NCI-H2227 (cell line): ENCODE measurements at regions not wholly inside any gene's neighbourhood (a gene's known extent, or its start where the extent isn't known, plus 50 kb on each side); places are given as distances from the start of the nearest gene placed in this dataset.

Source experiments
- DNase-seq: peaks from one replicate; lab custom pipeline; 2025; ENCODE audit not compliant: unreplicated experiment; lab: John Stamatoyannopoulos, UW

DNA sequence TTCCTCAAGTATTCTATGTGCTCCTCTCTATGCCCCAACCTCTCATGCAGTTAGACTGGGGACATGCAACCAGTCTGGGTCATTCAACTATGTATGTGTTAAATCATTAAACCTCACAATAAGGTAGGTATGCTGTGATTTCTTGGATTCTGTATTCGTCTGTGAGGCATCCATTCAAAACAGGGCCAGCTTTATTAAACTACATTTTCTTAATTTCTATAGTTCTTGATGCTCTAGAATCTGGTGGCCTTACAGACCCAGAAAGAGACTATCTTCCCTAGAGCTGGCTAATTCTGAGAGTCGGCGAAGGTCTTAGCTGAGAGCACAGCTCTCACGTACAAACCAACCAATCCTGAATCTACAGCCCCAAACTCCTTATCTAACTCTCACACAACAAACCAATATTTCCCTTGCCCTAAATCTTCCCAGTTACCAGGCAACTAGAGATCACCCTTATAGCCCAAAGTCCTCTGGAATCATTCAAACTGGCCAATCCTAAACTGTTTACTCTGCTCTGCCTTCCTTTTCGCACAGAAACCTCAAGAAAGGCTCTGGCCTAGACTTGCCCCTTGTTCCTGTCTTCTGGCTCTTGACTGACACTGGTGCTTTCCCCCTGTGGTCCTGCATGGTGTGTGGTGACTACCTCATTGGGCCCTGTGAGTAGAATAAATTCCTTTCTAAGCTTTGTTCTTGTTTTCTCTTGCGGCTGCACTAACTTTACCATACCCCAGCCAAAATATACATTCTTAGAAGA, 203.5 kb upstream of the TET2 start:
- no peak for DNase-seq

DNA sequence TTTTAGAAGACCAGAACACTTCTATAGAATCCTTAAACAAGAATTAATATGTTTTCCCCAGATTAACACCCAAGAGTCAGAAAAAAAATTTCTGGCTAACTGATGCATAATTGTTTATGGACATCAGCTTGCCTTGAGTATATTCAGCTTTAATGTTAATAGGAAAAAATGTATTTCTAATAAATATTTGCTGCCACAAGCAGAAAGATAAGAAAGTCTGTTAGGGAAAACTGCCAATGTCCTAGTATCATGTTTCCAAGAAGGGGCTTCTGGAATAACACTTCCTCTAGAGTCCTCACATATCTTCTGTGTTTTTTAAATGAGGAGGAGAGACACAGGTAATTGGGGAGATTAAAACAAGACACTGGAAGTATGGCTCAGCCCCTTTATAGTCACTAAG, 202.1 kb upstream of the TET2 start:
- DNase-seq = no peak

DNA sequence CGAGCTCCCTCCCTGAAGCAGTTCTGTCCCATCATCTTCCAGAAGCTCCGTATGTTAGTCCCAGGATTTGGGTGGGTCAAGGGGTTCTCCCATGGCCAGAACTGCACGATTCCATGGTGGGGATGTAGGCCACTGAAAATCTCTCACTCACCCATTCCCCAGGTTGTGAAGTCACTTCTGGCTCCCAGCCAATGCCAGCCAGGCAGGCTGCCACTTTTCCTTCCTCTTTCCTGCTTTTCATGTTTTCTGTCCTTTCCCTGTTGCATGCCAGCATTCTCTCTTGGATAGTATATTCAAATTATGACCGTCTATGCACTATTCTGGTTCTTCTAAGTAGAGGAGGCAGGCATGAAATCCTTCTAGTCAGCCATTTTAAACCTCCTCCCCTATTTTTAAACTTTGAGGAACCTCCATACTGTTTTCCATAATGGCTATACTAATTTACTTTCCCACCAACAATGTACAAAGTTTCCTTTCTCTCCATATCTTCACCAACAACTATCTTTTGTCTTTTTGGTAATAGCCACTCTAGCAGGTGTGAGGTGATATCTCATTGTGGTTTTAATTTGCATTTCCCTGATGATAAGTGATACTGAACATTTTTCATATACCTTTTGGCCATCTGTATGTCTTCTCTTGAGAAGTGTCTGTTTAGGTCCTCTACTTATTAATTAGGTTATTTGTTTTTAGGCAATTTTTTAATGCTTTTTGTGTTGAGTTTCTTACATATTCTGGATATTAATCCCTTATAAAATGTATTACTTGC, 182.1 kb upstream of the TET2 start:
- no peak for DNase-seq

DNA sequence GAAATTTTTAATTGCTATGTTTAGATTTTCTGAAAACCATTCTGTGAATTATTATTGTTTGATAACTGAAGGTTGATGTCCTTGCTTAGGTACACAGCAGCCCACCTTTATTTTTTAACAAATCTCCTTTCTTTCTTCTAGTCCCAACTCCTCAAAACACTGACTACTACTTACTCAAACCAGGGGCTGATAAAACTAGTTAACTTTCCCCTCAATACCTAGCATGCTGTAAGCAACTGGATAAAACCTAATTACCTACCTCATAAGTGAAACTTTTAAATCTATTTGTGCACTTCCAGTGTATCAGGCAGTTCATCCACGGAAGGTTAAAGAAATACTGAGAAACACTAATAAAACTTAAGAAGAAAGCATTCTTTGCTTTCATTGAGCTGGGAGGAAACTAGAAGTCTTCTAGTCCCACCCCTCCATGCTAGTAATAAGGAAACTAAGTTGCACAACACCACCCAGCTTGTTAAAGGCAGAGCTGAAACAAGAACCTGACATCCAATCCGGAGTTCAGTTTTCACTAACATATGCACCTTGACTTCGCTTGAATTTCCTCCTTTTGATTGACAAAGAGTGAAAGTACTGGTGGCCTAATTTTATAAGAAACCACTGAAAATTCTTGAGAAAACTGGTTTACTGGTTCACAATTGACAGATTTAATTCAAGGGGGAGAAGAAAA, 180.2 kb upstream of the TET2 start:
- no peak for DNase-seq

DNA sequence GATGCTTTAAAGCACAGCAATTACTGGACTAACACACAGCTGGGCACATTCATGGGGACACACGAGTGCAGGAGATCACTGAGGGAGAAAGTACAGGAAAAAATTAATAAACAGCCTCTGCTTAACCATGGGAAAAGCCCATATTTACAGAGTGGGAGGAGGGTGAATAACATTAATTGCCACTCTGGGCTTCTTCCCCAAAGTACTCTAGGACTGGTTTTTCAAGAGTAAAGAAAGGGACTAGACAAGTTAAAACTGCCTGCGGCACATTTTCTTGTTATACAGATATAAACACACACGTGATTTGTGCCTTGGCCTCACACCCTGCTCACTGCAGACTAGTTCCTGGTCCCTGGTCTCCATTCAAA, 179.7 kb upstream of the TET2 start:
- DNase-seq = no peak

DNA sequence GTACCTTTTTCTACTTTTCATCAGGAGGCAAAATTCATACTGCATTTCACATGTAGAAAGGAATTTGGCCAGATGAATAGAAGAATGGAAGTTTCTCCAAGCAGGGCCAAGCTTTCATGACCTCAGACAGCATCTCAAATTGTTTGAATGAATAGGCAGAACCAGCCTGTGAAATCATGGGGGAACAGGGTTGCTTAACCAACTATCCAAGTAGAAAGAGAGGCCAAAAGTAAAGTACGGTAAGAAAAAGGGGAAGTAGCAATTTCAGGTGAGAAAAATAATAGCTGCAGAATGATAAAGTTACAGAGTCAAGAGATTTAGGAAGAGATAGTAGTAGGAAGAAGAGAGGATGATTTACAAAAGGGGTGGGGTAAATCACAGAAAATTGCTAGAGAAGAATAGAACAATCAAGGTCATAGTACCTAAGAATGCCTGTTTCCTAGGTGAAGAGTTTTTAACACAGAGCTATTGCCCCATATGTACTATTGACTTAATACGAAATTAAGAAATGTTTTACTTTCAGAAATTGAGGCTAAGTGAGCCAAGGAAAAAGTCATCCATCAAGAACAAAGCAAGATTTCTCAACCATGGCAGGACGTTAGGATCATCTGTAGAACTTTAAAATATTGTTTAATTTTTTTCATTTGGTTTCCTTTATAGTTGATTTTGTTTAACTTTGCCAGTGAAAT, 177.1 kb upstream of the TET2 start:
- DNase-seq = no peak

DNA sequence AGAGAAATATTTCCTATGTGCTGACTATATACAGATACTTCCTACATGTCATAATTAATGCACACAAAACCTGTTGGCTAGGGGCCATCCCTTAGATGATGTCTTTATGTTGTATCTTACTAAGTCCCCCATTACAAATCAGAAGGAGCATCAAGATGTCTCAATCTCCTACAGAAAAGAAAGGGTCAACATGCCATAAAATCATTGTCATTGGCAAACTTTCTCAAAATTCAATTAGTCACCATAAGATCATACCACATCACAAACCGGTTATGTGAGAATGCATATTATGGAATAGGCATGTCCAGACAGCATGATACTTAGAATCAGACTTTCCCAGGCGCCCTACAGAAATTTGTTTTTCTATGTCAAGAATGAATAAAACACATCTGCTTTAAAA, 175.2 kb upstream of the TET2 start:
- DNase-seq = no peak

DNA sequence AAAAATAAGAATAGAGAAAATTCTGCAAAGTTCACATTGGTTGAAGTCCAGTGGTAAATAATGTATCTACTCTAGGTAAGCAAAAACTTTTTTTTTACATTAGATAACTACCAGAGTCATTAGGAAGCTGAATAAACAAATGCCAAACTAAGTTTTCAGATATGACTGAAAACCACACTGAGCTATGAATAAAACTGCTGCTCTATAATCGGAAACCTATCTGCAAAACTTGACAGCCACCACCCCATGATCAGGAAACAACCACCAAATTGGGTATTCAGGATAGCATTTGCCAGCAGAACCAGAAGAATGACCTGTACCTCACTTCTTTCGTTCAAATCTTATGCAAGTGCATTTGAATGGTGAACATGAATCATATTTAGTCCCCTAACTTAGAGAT, 173.0 kb upstream of the TET2 start:
- no peak for DNase-seq

DNA sequence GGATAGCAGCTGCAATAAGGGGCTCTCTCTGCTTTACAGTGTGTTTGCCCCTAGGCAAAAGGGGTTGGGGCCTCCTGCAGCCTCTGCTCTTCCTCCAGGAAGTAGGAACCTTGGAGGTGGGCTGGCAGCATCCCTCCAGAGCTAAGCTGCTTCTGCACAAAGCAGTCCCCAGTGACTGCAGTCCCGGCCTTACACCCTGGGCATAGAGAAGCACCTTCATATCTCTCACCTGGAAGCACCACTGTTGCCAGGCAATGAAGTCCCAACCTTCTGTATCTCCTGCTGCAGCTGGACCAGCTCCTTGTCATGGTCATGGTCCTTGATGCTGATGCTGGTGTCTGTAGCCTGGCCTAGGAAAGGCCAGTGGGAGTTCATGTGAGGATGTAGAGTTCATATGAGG, 171.1 kb upstream of the TET2 start:
- no peak for DNase-seq

DNA sequence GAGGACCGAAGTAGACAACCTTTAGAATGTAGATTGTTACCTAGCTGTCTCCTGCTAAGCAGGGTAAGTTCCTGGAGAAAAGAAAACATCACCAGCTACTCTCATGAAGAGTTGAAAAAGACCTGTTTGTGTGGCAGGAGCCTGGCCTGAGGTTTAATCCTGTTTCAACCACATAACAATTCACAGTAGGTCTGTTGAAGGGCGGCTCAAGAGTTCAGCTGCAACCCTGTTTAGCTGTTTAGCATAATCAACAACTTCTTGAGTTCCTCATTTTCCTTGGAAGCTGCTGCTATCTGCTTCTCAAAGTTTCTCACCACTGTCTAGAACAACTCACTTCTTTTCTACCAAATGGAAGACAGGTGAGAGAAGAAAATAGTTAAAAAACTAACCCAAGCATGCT, 170.4 kb upstream of the TET2 start:
- no peak for DNase-seq

DNA sequence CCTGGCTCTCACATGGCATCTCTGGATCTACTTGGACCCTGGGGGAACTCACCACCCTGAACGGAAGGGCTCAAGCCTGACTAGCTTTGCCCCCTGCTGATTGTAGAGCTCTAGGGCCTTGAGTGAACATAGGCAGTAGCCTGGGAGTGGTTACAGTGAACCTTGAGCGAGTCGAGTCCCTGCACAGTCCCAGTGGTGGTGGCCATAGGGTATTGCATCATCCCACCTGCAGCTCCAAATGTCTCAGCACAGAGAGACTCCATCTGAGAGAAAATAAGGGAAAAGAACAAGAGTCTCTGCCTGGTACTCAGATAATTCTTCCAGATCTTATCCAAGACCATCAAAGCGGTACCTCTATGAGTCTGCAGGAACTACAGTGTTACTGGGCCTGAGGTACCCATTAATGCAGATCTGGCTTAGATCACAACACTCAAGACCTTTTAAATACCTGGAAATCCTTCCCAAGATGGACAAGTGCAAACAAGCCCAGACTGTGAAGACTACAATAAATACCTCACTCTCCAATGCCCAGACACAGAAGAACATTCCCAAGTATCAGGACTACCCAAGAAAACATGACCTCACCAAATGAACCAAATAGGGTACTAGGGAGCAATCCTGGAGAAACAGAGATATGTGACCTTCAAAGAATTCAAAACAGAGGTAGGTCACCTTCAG, 167.5 kb upstream of the TET2 start:
- no peak for DNase-seq

DNA sequence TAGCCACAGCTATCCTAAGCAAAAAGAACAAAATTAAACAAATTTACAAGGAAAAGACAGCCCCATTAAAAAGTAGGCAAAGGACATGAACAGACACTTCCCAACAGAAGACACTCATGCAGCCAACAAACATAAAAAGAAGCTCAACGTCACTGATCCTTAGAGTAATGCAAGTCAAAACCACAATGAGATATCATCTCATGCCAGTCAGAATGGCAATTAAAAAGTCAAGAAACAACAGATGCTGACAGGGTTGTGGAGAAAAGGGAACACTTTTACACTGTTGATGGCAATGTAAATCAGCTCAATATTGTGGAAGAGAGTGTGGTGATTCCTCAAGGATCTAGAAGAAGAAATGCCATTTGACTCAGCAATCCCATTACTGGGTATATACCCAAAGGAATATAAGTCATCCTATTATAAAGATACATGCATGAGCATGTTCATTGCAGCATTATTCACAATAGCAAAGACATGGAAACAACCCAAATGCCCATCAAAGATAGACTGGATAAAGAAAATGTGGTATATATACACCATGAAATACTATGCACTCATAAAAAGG, 163.0 kb upstream of the TET2 start:
- no peak for DNase-seq

DNA sequence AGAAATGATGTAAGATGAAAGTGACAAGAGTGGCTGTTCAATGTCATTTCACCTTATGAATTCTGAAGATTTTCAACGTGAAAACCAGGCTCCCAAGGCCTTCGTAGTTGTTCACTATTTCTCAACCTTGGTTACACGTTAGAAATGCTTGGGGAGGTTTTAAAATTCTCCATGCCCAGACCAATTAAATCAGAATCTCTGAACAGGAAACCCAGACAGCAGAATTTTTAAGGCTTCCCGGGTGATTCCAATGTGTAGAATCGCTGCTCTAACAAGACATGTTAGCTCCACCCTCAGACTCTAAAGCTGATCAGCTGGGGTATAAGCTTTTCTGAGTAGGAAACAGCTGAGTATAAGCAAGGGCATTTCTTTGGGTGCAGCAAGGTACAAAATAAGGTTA, 160.4 kb upstream of the TET2 start:
- DNase-seq = no peak

DNA sequence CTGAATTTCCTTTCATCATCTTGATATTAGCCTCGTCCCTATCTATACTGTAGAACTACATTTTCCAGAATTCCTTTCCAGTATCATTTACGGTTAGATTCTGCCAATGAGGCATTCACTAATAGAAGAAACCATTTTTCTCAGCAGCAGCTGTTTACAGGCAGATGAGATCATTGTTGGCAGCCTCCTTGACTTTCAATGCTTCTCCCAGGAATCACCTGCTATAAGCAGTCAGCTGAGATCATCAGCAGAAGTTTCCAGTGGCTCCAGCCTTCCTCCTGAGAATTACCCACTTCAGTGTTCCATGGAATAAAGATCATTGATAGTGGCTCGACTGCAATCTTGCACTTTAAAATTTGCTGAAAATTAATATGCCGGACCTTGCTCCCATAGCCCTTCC, 157.3 kb upstream of the TET2 start:
- no peak for DNase-seq

DNA sequence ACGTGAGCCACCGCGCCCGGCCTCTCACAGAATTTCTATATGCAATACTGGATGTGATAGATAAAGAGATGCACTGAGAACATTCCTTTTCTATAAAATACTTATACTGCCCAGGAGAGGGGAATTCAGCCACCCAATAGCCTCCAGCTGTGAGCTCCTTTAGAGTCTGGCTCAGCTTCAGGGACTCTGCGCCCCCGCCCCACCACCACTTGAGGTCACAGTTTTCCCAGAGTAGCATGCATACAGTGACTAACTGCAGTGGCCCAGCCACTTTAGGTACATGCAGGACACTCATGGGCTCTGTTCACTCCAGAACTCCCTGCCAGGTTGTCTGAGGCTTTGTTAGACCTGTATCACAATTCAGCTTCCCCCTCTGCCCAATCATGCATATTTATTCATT, 144.4 kb upstream of the TET2 start:
- no peak for DNase-seq

DNA sequence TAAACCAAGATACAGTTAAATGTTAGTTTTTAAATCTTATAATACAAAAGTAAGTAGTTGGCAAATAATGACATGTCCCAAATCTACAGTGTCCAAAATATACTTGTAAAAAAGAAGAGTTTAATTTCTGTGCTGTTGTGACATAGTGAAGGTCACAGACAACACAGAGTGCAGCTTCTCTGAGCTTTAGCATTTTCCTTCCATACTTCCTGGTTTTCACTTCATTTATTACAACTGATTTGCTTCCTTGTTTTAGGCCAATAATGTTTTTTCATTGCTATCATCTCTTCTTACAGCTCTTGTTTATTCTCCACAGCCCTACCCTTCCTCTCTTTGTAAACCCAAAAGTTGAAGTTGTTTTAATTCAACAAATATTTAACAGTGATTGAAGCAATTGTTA, 132.4 kb upstream of the TET2 start:
- DNase-seq = no peak

DNA sequence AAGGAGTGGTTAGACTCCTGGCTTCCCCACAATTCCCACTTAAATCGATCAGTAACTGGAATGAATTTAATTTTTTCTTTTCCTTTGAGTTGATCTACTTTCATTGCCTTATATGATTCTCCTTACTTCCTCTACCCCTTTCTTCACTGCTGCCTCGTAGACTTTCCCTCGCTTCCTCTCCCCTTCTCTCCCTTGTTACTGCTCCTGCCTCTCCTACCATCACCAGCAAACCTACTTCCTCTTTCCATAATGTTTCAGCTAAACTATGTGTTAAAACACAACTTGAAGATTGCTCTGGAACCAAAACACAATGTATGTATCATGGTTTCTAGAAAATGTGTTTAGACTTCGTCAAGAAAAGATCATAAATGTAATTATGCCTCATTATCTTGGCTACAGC, 132.0 kb upstream of the TET2 start:
- no peak for DNase-seq

DNA sequence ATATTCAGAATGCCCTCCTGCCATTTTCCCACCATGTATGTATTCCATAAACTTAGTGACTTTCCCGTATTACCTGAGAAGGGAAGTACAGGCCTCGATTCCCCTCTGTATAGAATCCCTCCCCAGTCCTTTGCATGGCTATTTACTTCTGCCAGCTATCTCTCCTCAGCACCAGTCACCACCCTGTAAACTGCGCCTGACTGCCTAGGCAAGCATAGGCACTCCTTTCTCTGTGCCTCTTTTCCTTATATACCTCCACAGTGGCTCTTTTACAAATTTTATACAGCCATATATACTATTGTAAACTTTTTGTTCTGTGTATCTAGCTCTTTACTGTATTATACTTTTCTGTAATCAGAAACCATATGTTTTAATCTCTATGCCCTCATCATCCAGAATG, 130.9 kb upstream of the TET2 start:
- no peak for DNase-seq

DNA sequence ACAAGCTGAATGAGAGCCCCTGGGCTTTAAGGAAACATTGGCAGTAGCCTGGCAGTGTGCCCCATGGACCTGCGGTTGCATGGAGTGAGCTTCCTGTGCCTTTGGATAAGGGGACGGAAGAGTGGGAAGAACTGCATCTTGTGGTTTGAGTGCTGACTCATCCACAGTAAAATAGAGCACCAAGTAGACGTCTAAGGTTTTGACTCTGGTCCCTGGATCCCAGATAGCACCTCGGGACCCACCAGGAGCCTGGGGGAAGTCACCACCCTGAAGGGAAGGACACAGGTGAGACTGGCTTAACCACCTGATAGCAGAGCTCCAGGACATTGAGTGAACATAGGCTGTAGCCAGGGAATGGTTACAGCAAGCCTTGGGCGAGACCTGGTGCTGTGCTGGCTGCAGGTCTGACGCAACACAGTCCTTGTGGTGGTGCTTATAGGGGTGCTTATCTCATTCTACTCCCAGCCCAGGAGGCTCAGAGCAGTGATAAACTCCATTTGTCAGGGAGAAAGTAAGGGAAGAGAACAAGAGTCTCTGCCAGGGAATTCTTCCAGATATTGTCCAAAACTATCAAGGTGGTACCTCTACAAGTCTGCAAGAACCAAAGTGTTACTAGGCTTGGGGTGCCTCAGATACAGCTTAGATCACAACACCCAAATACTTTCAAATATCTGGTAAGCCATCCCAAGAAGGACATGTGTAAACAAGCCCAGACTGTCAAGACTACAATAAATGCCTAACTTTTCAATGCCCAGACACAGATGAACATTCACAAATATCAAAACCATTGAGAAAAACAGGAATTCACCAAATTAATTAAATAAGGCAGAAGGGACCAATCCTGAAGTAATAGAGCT, 123.6 kb upstream of the TET2 start:
- DNase-seq = no peak

DNA sequence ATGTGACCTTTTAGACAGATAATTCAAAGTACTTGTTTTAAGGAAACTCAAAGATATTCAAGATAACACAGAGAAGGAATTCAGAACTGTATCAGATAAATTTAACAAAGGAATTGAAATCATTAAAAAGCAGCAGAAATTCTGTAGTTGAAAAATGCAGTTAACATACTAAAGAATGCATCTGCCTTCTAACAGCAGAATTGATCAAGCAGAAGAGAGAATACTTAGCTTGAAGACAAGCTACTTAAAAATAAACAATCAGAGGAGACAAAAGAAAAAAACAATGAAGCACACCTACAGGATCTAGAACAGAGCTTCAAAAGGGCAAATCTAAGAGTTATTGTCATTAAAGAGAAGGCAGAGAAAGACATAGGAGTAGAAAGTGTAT, 123.0 kb upstream of the TET2 start:
- DNase-seq = no peak
